Neural cell (in vitro differentiated cells): ENCODE measurements at regions not wholly inside any gene's neighbourhood (a gene's known extent, or its start where the extent isn't known, plus 50 kb on each side); places are given as distances from the start of the nearest gene placed in this dataset.

Source experiments
- H2AFZ ChIP-seq: fragments of 200-600, 300-800 bp; sonication (generic), shearing (Covaris generic); 2 replicates; pipeline ENCODE4 v1.6.0; 2014; ENCODE audit warnings: low read depth, mild to moderate bottlenecking, antibody characterized with exemption, low read length, moderate library complexity
- H3F3A ChIP-seq: fragments of 200-600 bp; shearing (Covaris generic); 2 replicates; pipeline ENCODE4 v1.6.1; 2016; ENCODE audit warnings: mild to moderate bottlenecking, moderate library complexity, mixed read lengths, antibody characterized with exemption, low read length; ENCODE audit not compliant: insufficient read depth, poor library complexity, severe bottlenecking
- H3K27ac ChIP-seq: fragments of 200-600, 300-800 bp; sonication (generic), shearing (Covaris generic); 2 replicates; pipeline ENCODE4 v1.5.1; 2014; ENCODE audit warnings: mild to moderate bottlenecking, low read length, moderate library complexity
- H3K27me3 ChIP-seq: fragments of 300-800, 200-600 bp; sonication (generic), shearing (Covaris generic); 2 replicates; pipeline ENCODE4 v1.6.0; 2014; ENCODE audit warnings: mild to moderate bottlenecking, low read depth, low read length, moderate library complexity; ENCODE audit not compliant: insufficient read depth
- H3K36me3 ChIP-seq: fragments of 300-800, 200-600 bp; sonication (generic), shearing (Covaris generic); 2 replicates; pipeline ENCODE4 v1.5.1; 2014; ENCODE audit warnings: mild to moderate bottlenecking, antibody characterized with exemption, low read length, moderate library complexity; ENCODE audit not compliant: insufficient read depth
- H3K4me2 ChIP-seq: fragments of 300-800, 200-600 bp; sonication (generic), shearing (Covaris generic); 2 replicates; pipeline ENCODE4 v1.6.0; 2014; ENCODE audit warnings: mild to moderate bottlenecking, low read length
- H3K4me3 ChIP-seq: fragments of 300-800, 200-600 bp; sonication (generic), shearing (Covaris generic); 2 replicates; pipeline ENCODE4 v1.5.1; 2014; ENCODE audit warnings: mild to moderate bottlenecking, low read length, moderate library complexity
- H3K79me2 ChIP-seq: fragments of 200-600 bp; shearing (Covaris generic); replicated peaks from 2 replicates; pipeline ENCODE4 v1.6.0; 2014; ENCODE audit warnings: mild to moderate bottlenecking, low read length, moderate library complexity; ENCODE audit not compliant: insufficient read depth
- H3K9ac ChIP-seq: fragments of 300-800, 200-600 bp; sonication (generic), shearing (Covaris generic); 2 replicates; pipeline ENCODE4 v1.6.1; 2016; ENCODE audit warnings: mild to moderate bottlenecking, low read length, mixed read lengths
- H3K9me2 ChIP-seq: fragments of 200-600 bp; shearing (Covaris generic); 2 replicates; pipeline ENCODE4 v1.6.1; 2016; ENCODE audit warnings: mild to moderate bottlenecking, low read length, mixed read lengths; ENCODE audit not compliant: insufficient read depth
- H3K9me3 ChIP-seq: fragments of 200-600, 300-800 bp; sonication (generic), shearing (Covaris generic); 2 replicates; pipeline ENCODE4 v1.6.1; 2016; ENCODE audit warnings: mild to moderate bottlenecking, mixed run types, low read length, moderate library complexity, mixed read lengths
- H4K20me1 ChIP-seq: fragments of 200-600 bp; shearing (Covaris generic); 2 replicates; pipeline ENCODE4 v1.6.1; 2016; ENCODE audit warnings: mild to moderate bottlenecking, mixed run types; ENCODE audit not compliant: insufficient read depth
- EP300 ChIP-seq: fragments of 450-650 bp; conservative IDR thresholded peaks from 2 replicates; pipeline ENCODE4 v1.6.1; 2014; ENCODE audit warnings: antibody characterized with exemption, mild to moderate bottlenecking, moderate library complexity; ENCODE audit not compliant: poor library complexity, severe bottlenecking
- EZH2 ChIP-seq: fragments of 200-600, 300-800 bp; shearing (Covaris generic), sonication (generic); IDR thresholded peaks from 2 replicates; pipeline ENCODE4 v1.6.1; 2014; ENCODE audit warnings: antibody characterized with exemption, low read length, borderline replicate concordance, mild to moderate bottlenecking; ENCODE audit not compliant: insufficient read depth, poor library complexity, severe bottlenecking
- MXI1 ChIP-seq: fragments of 450-650 bp; conservative IDR thresholded peaks from 2 replicates; pipeline ENCODE4 v1.6.1; 2014; ENCODE audit warnings: antibody characterized with exemption, mild to moderate bottlenecking; ENCODE audit not compliant: poor library complexity, severe bottlenecking
- POLR2AphosphoS5 ChIP-seq: IDR thresholded peaks from 2 replicates; pipeline ENCODE4 v1.6.1; 2012
- RAD21 ChIP-seq: fragments of 450-650 bp; conservative IDR thresholded peaks from 2 replicates; pipeline ENCODE4 v1.6.1; 2014; ENCODE audit warnings: antibody characterized with exemption, mild to moderate bottlenecking, moderate library complexity
- SMC3 ChIP-seq: fragments of 450-650 bp; conservative IDR thresholded peaks from 2 replicates; pipeline ENCODE4 v1.6.1; 2014; ENCODE audit warnings: antibody characterized with exemption, mild to moderate bottlenecking, moderate library complexity; ENCODE audit not compliant: poor library complexity
- TAF1 ChIP-seq: IDR thresholded peaks from 2 replicates; pipeline ENCODE4 v1.6.1; 2012; ENCODE audit warnings: low read depth
- TF ChIP-seq, protein P1 (sequence below): IDR thresholded peaks from 2 replicates; pipeline ENCODE4 v1.6.1; 2012; ENCODE audit warnings: borderline replicate concordance
- TF ChIP-seq, protein P2 (sequence below): fragments of 450-650 bp; IDR thresholded peaks from 2 replicates; pipeline ENCODE4 v1.5.1; 2014; ENCODE audit warnings: antibody characterized with exemption, mild to moderate bottlenecking, moderate library complexity; ENCODE audit not compliant: poor library complexity, severe bottlenecking

DNA sequence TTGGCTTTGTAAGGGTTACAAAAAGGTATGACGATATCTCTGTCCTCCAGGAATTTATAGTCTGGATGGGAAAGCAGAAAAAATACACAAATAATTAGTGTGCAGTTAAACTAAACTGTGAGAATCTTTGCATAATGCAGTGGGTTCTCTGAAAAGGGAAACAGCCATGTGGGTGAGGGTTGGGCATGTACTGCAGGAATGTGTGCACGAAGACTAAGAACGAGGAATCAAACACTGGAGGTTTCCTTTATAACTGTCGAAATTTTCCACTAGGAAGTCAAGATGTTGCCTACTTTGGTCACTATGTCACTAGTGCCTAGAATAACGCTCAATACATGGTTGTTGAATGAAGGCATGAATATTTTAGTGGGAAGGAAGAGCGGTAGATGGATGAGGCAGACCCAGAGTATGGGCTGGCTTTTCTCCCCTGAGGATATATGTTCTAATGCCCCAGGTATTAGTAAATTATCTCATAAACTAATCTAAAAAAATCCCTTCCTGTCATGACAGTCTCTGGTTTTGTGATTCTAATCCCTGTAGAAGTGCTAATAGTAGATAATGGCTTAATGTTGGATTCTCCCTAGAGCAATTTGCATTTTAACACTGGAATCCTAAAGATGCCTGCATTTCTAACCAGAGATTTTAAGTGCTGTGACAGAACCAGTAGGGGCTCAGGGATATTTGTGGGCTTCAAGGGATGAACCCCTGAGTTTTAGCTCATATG, 227.3 kb downstream of the NMUR2 start:
- H3K36me3 ChIP-seq: no peaks in the 10 kb centered on the region
- no peak overlapping the region for H2AFZ ChIP-seq
- H3K9ac ChIP-seq: no peak overlapping the region
- no peaks in the 10 kb centered on the region for H3F3A ChIP-seq
- no peaks in the 10 kb centered on the region for H3K9me2 ChIP-seq
- no peak overlapping the region for H3K4me3 ChIP-seq
- H3K9me3 ChIP-seq: no peaks in the 10 kb centered on the region
- no peaks in the 10 kb centered on the region for H3K27me3 ChIP-seq
- no peak overlapping the region for H3K27ac ChIP-seq
- no peaks in the 10 kb centered on the region for H3K79me2 ChIP-seq
- no peak for TF ChIP-seq POLR2AphosphoS5
- TF ChIP-seq, protein P1, sequence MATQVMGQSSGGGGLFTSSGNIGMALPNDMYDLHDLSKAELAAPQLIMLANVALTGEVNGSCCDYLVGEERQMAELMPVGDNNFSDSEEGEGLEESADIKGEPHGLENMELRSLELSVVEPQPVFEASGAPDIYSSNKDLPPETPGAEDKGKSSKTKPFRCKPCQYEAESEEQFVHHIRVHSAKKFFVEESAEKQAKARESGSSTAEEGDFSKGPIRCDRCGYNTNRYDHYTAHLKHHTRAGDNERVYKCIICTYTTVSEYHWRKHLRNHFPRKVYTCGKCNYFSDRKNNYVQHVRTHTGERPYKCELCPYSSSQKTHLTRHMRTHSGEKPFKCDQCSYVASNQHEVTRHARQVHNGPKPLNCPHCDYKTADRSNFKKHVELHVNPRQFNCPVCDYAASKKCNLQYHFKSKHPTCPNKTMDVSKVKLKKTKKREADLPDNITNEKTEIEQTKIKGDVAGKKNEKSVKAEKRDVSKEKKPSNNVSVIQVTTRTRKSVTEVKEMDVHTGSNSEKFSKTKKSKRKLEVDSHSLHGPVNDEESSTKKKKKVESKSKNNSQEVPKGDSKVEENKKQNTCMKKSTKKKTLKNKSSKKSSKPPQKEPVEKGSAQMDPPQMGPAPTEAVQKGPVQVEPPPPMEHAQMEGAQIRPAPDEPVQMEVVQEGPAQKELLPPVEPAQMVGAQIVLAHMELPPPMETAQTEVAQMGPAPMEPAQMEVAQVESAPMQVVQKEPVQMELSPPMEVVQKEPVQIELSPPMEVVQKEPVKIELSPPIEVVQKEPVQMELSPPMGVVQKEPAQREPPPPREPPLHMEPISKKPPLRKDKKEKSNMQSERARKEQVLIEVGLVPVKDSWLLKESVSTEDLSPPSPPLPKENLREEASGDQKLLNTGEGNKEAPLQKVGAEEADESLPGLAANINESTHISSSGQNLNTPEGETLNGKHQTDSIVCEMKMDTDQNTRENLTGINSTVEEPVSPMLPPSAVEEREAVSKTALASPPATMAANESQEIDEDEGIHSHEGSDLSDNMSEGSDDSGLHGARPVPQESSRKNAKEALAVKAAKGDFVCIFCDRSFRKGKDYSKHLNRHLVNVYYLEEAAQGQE: no peak
- TF ChIP-seq EP300: no peak
- TF ChIP-seq MXI1: no peak
- no peaks in the 10 kb centered on the region for H4K20me1 ChIP-seq
- H3K4me2 ChIP-seq: no peak overlapping the region

DNA sequence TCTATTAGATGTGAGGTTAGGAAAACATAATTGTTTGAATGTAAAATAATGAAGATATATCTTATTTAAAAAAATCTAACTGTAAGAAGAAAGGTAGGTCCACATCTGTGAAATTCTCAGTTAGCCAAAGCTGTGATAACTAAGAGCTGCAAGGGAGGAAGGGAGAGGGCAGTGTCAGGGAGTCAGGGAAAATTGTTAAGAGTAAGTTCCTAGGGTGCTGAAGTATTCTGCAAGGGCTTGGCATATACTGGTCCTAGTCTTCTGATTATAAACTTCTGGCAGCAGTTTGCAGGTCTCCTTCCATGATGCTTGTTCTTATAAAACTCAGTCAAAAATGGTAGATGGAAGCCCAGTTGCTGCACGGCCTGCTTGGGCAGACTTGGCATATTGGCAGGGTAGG, 233.2 kb downstream of the NMUR2 start:
- TF ChIP-seq, protein P2, sequence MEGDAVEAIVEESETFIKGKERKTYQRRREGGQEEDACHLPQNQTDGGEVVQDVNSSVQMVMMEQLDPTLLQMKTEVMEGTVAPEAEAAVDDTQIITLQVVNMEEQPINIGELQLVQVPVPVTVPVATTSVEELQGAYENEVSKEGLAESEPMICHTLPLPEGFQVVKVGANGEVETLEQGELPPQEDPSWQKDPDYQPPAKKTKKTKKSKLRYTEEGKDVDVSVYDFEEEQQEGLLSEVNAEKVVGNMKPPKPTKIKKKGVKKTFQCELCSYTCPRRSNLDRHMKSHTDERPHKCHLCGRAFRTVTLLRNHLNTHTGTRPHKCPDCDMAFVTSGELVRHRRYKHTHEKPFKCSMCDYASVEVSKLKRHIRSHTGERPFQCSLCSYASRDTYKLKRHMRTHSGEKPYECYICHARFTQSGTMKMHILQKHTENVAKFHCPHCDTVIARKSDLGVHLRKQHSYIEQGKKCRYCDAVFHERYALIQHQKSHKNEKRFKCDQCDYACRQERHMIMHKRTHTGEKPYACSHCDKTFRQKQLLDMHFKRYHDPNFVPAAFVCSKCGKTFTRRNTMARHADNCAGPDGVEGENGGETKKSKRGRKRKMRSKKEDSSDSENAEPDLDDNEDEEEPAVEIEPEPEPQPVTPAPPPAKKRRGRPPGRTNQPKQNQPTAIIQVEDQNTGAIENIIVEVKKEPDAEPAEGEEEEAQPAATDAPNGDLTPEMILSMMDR: no peak
- TF ChIP-seq TAF1: no peak
- TF ChIP-seq, protein P1: no peak
- no peak for TF ChIP-seq POLR2AphosphoS5
- no peak for TF ChIP-seq SMC3
- TF ChIP-seq RAD21: no peak
- no peak for TF ChIP-seq MXI1
- no peak for TF ChIP-seq EP300
- TF ChIP-seq EZH2: no peak
- Histone ChIP-seq H2AFZ (no peak overlapping the region), H3K36me3 (no peaks in the 10 kb centered on the region), H3F3A (no peaks in the 10 kb centered on the region), H3K9me3 (no peaks in the 10 kb centered on the region), H3K4me3 (no peak overlapping the region), H3K4me2 (no peak overlapping the region), H4K20me1 (no peaks in the 10 kb centered on the region), H3K9me2 (no peaks in the 10 kb centered on the region), H3K9ac (no peak overlapping the region), H3K27ac (no peak overlapping the region), H3K27me3 (no peaks in the 10 kb centered on the region), H3K79me2 (no peaks in the 10 kb centered on the region)
